OCI-LY3 (cell line): ENCODE measurements at regions not wholly inside any gene's neighbourhood (a gene's known extent, or its start where the extent isn't known, plus 50 kb on each side); places are given as distances from the start of the nearest gene placed in this dataset.

ENCODE experiments used
- H2AFZ ChIP-seq: fragments of 200-600, 300-600 bp; shearing (Covaris generic); 2 replicates; pipeline ENCODE4 v1.6.0; 2014; ENCODE audit warnings: antibody characterized with exemption, low read depth, low read length
- H3K27ac ChIP-seq: fragments of 200-600, 300-600 bp; sonication (generic); 2 replicates; pipeline ENCODE4 v1.5.1; 2014; ENCODE audit warnings: mild to moderate bottlenecking, low read length, moderate library complexity, mixed read lengths
- H3K27me3 ChIP-seq: fragments of 200-600, 300-600 bp; sonication (generic); 2 replicates; pipeline ENCODE4 v1.6.1; 2014; ENCODE audit warnings: low read depth, low read length, mixed read lengths
- H3K36me3 ChIP-seq: fragments of 200-600, 300-600 bp; sonication (generic); replicated peaks from 2 replicates; pipeline ENCODE3; 2014; ENCODE audit warnings: low read depth, low read length, mixed read lengths
- H3K4me1 ChIP-seq: fragments of 300-600, 200-600 bp; sonication (generic); 2 replicates; pipeline ENCODE4 v1.6.1; 2014; ENCODE audit warnings: low read length, mixed read lengths
- H3K4me2 ChIP-seq: fragments of 200-600, 300-600 bp; sonication (generic); 2 replicates; pipeline ENCODE4 v1.6.1; 2014; ENCODE audit warnings: low read length, mixed read lengths
- H3K4me3 ChIP-seq: fragments of 300-600, 200-600 bp; sonication (generic); 2 replicates; pipeline ENCODE4 v1.5.1; 2014; ENCODE audit warnings: antibody characterized with exemption, mild to moderate bottlenecking, low read length, moderate library complexity
- H3K79me2 ChIP-seq: fragments of 300-600, 200-600 bp; shearing (Covaris generic); 2 replicates; pipeline ENCODE4 v1.6.1; 2014; ENCODE audit warnings: mild to moderate bottlenecking, low read length, mixed read lengths
- H3K9ac ChIP-seq: fragments of 300-600, 200-600 bp; shearing (Covaris generic); 2 replicates; pipeline ENCODE4 v1.6.0; 2014; ENCODE audit warnings: mild to moderate bottlenecking, low read length, moderate library complexity
- H3K9me3 ChIP-seq: fragments of 200-600, 300-600 bp; shearing (Covaris generic); 2 replicates; pipeline ENCODE4 v1.6.1; 2014; ENCODE audit warnings: low read length, mixed read lengths; ENCODE audit not compliant: insufficient read depth
- H4K20me1 ChIP-seq: fragments of 200-600, 300-600 bp; sonication (generic); 2 replicates; pipeline ENCODE4 v1.6.1; 2016; ENCODE audit warnings: low read length, mixed read lengths; ENCODE audit not compliant: insufficient read depth
- EZH2phosphoT487 ChIP-seq: fragments of 200-600 bp; shearing (Covaris generic); IDR thresholded peaks from 2 replicates; pipeline ENCODE4 v1.6.1; 2018; ENCODE audit warnings: antibody characterized with exemption, mixed run types, low read depth
- TF ChIP-seq, protein P1 (sequence below): fragments of 200-600, 300-600 bp; sonication (generic); IDR thresholded peaks from 2 replicates; pipeline ENCODE4 v1.5.1; 2014; ENCODE audit warnings: antibody characterized with exemption, low read length, low read depth

GRCh38 chr17:70563281-70563820 is 394.0 kb downstream of the KCNJ2 start:
- no peak overlapping the region for H3K9ac ChIP-seq
- H3K79me2 ChIP-seq, result no peaks in the 10 kb centered on the region
- H3K36me3 ChIP-seq, result no peaks in the 10 kb centered on the region
- no peaks in the 10 kb centered on the region for H4K20me1 ChIP-seq
- no peaks in the 10 kb centered on the region for H3K9me3 ChIP-seq
- no peaks in the 10 kb centered on the region for H3K27me3 ChIP-seq
- H2AFZ ChIP-seq, result no peak overlapping the region
- no peak overlapping the region for H3K4me2 ChIP-seq
- H3K4me1 ChIP-seq, result no peaks in the 10 kb centered on the region
- H3K27ac ChIP-seq, result no peak overlapping the region
- no peak for TF ChIP-seq EZH2phosphoT487
- H3K4me3 ChIP-seq, result no peak overlapping the region

- no peak overlapping the region for H3K9ac ChIP-seq
- H2AFZ ChIP-seq, result no peak overlapping the region
- no peaks in the 10 kb centered on the region for H3K9me3 ChIP-seq
- no peaks in the 10 kb centered on the region for H3K36me3 ChIP-seq
- H3K4me3 ChIP-seq, result no peak overlapping the region
- H3K79me2 ChIP-seq, result no peaks in the 10 kb centered on the region
- no peaks in the 10 kb centered on the region for H4K20me1 ChIP-seq
- no peak for TF ChIP-seq EZH2phosphoT487
- TF ChIP-seq, protein P1, sequence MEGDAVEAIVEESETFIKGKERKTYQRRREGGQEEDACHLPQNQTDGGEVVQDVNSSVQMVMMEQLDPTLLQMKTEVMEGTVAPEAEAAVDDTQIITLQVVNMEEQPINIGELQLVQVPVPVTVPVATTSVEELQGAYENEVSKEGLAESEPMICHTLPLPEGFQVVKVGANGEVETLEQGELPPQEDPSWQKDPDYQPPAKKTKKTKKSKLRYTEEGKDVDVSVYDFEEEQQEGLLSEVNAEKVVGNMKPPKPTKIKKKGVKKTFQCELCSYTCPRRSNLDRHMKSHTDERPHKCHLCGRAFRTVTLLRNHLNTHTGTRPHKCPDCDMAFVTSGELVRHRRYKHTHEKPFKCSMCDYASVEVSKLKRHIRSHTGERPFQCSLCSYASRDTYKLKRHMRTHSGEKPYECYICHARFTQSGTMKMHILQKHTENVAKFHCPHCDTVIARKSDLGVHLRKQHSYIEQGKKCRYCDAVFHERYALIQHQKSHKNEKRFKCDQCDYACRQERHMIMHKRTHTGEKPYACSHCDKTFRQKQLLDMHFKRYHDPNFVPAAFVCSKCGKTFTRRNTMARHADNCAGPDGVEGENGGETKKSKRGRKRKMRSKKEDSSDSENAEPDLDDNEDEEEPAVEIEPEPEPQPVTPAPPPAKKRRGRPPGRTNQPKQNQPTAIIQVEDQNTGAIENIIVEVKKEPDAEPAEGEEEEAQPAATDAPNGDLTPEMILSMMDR, result no peak
- H3K4me2 ChIP-seq, result no peak overlapping the region
- H3K4me1 ChIP-seq, result no peaks in the 10 kb centered on the region
- H3K27ac ChIP-seq, result no peak overlapping the region
- H3K27me3 ChIP-seq, result no peaks in the 10 kb centered on the region
Observed at GRCh38 chr17:70564006-70564620, 394.8 kb downstream of the KCNJ2 start.

GRCh38 chr17:70569128-70569527 is 399.8 kb downstream of the KCNJ2 start:
- Histone ChIP-seq H2AFZ (no peak overlapping the region), H3K27me3 (no peaks in the 10 kb centered on the region), H3K27ac (no peak overlapping the region), H3K4me3 (no peak overlapping the region), H3K36me3 (no peaks in the 10 kb centered on the region), H4K20me1 (no peaks in the 10 kb centered on the region), H3K4me1 (no peaks in the 10 kb centered on the region), H3K9me3 (no peaks in the 10 kb centered on the region), H3K9ac (no peak overlapping the region), H3K4me2 (no peak overlapping the region), H3K79me2 (no peaks in the 10 kb centered on the region)
- TF ChIP-seq, protein P1, result no peak
- TF ChIP-seq EZH2phosphoT487, result no peak

GRCh38 chr17:70577456-70577855 is 408.1 kb downstream of the KCNJ2 start:
- Histone ChIP-seq H2AFZ (no peak overlapping the region), H3K9me3 (no peaks in the 10 kb centered on the region; the same call in 1 of the 2 replicates), H3K9ac (no peak overlapping the region), H3K4me2 (no peak overlapping the region), H3K27ac (no peak overlapping the region), H3K4me1 (no peaks in the 10 kb centered on the region), H3K79me2 (no peaks in the 10 kb centered on the region), H3K36me3 (no peaks in the 10 kb centered on the region), H3K4me3 (no peak overlapping the region), H3K27me3 (no peaks in the 10 kb centered on the region), H4K20me1 (no peaks in the 10 kb centered on the region)
- TF ChIP-seq EZH2phosphoT487, result no peak
- TF ChIP-seq, protein P1, result no peak
